AG08395 (cell line): ENCODE measurements at regions not wholly inside any gene's neighbourhood (a gene's known extent, or its start where the extent isn't known, plus 50 kb on each side); places are given as distances from the start of the nearest gene placed in this dataset.
"Not testable (repeated sequence)": the region's sequence is repeated elsewhere in the genome, so short reads cannot be mapped to it uniquely, and the experiment has no call there.

Experiments
- DNase-seq: peaks from one replicate; pipeline ENCODE4 v3.0.0; 2012; ENCODE audit warnings: mixed read lengths, low spot score

DNA sequence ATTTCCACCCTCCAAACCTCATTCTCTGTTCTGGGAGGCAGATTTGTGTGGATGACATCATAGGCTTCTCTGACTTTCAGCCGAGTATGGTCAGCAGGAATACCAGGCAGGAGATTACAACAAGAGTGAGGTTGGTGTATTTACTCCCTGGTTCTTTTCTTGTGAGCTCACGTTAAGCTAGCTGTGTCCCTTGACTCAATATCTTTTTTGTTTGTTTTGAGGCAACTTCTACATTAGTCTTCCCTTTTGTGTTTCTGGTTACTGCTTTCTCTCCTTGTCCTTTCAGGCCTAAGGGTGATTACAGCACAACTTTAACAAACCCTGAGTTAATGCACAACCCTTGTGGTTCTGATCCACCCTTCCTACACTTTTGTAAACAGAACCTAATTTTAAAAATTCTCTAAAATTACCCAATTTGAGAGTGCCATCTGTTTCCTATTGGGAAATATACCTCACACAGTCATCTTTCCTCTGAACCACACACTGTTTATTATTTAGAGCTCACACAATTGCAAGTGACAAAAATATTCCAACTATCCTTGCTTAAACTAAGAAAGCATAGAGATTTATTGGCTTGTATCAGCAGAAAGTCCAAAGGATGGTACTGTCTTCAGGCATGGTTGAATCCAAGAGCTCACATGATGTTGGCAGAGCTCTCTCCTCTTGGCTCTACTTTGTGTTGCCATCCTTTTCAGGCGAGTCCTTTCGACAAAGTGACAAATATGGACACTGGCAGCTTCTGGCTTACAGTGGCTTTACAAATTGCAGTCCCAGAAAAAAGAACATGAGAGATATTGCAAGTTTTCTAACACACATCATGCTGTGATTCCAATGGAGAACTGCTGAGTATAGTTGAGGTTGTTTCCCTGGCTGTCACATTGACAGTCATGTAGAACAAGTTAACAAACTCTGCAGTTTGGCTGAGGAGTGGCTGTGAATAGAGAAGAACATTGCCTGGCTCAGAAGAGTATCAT is 150.5 kb upstream of the DDIT4L start:
- peak; percentile 59 for DNase-seq

DNA sequence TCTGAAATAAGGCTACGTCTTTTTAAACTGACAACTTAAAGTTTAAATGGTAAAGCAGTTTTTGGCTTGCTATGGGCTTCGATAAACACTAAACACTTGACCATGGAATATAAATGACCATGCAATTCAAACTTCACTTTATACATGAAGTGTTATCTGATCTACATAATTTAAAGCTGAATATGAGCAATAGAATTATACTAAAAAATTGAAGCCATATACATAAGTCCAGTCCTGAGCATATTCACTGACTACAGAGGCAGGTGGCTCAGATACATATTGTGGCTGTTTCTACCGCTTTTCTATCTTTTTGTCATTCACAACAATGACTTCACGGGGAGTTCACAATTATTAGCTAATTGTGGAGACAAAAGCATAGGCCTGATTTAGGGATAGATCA is 149.6 kb upstream of the DDIT4L start:
- no peak for DNase-seq

DNA sequence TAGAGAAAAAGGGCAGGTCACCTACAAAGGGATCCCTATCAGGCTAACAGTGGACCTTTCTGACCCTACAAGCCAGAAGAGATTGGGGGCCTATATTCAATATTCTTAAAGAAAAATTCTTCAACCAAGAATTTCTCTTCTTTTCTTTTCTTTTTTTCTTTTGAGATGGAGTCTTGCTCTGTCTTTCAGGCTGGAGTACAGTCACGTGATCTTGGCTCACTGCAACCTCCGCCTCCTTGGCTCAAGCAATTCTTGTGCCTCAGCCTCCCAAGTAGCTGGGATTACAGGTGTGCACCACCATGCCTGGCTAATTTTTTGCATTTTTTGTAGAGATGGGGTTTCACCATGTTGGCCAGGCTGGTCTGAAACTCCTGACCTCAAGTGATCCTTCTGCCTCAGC is 143.2 kb upstream of the DDIT4L start:
- not testable (repeated sequence) for DNase-seq

DNA sequence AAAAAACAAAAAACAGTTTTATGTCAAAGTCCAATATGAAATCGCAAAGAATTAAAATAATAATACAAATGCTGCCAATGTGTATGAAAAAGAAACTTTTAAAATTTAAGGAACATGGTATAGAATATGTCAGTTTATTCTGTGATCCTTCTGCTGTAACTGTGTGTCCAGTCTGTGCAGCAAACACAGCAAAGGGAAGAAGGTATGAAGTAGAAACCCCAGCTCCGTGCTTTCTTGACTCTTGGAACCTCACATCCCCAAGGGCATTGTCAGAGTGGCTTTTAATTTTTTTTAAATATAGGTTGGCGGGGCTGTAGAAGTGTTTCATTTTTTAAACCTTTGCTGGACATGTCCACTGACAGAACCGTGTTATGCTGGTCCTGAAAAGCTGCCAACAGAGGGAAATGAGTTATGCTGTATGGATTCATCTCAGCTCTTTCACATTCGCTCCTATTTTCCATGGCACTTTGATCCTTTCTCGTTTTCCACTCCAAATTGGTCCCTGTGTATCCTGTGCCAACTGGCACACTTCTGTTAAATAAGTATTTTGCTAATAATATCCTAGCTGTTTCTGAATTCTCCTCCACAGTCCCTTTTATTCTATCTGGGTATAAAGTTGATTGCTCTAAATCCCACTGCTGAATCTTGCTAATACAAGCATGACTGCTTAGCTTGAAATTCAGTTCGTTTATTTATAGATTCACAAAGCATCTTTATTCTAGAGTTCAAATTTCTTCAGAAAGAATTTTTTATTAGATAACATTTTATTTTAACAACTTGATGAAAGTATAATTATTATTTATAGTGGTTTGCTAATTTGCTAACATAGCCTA is 127.0 kb upstream of the DDIT4L start:
- peak; percentile 13 for DNase-seq

DNA sequence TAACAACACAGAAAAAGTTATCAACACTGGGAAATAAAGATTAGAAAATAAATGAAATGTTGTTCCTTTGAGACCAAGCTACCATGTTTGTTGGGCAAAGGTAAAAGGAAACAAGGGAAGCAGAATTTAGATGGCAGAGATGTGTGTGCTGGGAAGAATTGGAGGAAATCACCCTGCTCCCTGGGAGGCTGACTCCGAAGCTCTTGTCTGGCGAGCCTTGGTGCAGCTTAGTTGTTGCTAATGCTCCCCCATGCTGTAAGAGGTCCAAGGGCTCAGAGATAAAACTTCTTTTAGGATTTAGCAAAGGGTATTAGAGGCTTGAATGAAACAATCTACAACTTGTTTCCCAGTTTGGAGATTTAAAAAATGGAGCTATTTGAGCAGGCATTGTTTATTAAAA is 123.8 kb upstream of the DDIT4L start:
- no peak for DNase-seq

DNA sequence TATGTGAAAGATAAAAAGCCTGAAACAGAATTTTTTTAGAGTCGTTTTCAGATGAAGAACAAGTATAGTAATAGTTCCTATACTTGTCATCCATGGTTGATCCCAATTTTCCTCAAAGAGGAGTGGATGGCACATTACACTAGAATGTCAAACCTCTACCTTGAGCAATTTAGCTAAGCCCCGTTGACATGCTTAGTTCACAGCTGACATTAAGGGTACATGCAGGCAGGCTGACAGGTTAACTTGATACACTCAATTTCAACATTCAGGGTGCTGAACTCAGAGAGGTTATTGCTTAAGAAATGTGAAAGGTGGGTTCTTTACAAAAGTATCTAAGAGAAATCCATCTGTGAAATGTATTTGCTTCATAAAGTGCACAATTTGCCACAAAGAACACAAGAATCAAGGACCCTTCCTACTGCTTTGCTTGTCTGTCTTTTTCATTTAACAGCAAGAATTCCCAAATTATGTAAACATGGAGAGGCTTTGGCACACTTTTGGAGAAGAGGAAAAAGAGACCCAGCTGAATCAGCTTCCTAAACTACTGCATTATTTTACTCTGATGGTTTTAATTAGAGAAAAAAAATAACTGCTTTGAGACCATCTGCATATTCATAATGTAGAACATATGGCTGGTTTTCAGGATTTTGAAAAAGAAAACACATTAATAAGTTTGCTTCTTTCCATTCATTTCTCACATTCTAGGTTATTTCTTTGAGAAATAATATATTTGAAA is 122.5 kb upstream of the DDIT4L start:
- DNase-seq, result peak; percentile 12

DNA sequence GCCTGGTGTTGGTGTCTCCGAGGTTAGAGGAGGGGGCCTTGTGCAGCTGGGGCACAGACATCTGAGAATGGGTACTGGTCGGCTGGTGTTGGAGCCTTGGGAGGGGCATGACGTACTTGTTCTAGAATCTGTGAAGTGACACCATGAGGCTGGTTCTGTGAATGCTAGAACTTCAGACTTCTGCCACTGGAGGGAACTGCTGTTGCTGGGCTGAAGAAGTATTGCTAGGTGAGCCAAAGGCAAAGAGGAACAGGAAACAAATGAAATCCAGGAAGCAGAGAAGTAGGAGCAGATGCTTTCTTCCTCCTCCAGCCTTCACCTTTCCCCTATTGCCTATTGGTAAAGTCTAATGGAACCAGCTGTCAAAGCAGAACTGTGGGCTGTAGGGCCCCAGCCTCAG is 120.9 kb upstream of the DDIT4L start:
- no peak for DNase-seq

DNA sequence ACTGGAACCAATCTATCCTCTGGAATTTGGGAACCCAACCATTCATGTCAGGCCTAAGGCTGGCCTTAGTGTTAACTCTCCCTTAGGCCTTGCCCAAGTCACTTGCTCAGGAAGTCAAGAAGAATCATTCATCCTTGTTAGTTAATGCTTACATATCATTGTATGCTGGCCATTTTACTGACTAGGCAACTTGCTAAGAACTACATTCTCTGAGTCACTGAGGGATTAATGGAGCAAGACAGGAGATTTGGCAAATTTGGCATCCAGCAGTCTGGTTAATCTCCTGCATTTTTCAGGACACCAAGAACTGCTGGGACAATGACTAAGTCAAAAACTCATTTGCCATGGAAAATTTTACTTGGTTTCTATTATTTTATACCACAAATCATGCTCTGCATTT is 115.8 kb upstream of the DDIT4L start:
- DNase-seq, result peak; percentile 55

DNA sequence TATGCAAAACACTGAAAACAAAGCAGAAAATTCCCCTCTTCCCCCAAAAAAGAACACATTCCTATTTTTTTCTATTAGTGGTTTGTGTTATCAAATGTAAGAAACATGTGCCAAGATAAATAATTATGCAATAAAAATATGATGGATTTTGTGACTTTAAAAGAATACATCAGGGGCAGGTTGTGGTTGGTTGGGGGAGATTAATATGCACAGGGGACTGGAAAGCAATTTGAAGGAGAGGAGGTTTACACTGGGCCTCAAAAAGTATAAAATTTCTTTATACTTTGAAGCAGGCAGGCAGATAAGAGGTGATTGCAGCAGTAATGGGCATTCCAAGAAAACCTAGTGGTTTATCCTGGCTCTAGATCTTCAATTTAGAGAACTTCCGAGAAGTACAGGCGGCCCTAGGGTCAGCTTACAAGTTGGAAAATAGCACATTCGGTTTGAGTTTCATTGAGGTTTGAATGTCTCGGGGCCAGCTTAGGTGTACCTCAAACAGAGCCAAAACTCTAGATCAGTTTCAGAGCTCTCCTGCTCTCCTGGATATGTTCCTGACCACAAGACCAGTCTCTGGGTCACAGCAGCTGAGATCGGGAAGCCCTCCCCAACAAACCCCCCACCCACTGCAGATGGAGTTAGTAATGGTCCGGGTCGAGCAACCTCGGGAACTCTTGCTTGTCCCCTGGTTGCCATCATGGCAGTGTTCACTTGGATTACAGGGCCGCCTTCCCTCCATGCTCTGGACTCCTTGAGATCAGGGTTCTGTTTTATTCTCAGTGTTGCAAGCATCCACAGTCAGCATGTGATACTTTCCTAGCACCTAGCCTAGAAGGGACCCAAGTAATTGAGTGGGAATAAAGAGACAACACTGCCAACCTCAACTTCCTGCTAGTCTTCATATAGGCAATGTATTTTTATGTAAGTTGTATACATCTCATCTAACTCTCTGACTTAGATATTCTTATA is 112.1 kb upstream of the DDIT4L start:
- DNase-seq, result no peak

DNA sequence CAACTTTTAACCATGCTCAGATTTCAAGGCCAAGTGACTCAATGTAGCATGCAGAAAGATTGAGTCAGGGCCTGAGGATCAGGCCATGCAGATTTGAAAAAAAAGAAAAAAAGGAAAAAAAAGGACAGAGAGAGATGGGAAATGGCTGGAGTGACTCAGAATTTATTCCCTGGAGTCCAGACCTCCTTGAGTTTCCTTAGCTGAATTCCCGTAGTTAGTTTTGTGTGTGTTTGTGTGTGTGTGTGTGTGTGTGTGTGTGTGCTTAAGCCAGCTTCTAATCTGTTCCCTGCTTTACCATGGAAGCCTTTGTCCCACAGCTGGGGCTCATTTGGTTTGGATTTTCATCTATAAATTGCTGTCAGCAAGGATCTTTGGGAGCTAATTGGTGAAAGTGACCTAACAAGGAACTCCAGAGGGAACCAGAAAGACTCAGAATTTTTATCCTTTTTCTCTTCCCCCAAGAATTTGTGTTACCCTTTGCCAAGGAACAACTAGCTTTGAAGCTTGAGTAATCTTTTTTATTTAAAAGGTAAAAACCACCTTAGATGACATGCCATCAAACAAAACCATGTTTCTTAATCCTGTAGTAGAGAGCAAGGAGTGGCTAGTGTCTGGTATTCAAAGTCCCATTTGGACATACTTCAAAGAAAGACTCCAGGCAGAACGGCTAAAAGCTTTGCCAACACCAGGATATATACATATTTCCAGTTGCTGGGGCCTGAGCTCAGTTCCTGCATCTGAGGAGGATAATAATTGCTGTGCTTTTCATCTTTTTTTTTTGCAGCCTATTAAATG is 109.0 kb upstream of the DDIT4L start:
- peak; percentile 85 for DNase-seq

DNA sequence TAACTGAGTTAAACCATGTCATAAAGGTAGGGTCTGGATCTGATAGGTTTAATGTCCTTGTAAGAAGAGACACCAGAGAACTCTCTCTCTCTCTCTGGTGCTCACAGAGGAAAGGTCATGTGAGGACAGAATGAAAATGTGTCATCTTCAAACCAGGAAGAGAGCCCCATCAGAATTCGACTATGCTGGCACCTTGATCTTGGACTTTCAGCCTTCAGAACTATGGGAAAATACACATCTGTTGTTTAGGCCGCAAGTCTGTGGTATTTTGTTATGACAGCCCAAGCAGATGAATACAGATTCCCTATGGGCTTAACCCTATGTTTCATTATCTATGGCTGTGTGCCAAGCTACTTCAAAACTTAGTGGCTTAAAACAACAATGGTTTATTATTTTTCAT is 105.5 kb upstream of the DDIT4L start:
- no peak for DNase-seq

DNA sequence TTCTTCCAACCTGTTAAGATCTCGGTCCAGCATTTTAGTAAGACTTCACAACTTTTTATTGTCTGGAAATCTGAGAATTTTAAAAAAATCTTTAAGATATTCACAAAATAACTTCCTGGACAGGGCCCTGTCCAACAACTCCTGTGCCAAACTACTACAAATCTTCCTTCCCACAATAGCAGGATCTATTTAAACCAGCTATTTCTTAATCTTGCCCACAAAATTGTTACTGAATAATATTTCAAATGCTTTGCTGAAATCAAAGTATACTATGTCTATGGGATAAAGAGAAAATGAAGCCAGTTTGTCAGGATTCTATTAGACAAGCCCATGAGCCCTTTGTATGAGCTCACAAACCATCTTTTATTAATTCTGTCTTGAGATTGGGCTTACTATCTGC is 104.1 kb upstream of the DDIT4L start:
- DNase-seq, result peak; percentile 40

DNA sequence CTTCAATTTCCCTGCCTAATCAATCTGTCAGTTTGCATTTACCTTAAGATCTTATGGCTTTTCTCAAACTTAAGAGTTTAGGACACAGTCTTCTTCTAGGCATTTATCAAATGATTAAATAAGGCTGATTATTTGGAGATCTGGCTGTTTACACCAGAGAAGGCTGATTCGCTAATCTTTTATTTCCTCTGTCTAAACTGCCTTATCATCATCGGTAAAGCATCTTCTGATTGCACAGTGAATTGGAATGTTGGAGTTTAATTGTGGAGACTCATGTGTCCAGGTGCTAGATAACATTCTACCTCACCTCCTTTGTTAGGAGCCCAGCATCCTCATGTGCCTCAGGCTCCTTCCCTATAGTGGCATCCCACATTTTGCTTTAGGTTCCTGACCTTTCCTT is 100.3 kb upstream of the DDIT4L start:
- DNase-seq, result no peak

DNA sequence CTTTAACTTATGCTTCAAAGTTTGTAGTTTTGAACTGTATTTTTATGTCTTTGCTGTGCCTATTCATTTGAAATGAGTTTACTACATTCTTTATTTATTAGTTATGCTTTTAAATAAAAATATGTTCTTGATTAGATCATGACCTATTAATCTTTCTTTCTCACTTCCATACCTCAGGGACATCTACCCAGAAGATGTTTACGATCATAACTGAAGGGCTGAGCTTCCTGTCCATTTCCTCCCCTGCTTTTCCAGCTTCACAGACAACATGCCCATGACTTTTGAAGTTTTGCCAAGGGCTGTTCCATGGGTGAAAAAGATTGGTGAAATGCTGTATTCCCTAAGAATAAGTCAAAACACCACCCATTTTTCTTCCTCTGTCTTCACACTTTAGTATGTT is 99.7 kb upstream of the DDIT4L start:
- DNase-seq, result peak; percentile 9

DNA sequence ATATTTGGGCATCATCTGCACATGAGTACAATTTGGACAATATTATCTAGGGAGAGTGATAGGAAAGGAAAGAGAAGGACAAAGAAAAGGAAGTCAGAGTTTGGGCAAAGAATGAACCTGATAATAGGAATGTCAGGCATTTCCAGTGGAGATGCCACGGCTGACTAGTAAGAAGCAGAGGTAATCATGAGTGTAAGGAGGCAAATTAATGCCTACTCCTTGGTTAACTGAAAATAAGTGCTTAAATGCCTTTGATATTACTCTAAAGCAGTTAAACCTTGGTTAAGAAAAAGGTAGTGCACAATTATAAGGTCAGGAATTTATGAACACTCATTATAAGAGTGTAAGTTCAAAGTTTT is 99.2 kb upstream of the DDIT4L start:
- DNase-seq, result no peak

DNA sequence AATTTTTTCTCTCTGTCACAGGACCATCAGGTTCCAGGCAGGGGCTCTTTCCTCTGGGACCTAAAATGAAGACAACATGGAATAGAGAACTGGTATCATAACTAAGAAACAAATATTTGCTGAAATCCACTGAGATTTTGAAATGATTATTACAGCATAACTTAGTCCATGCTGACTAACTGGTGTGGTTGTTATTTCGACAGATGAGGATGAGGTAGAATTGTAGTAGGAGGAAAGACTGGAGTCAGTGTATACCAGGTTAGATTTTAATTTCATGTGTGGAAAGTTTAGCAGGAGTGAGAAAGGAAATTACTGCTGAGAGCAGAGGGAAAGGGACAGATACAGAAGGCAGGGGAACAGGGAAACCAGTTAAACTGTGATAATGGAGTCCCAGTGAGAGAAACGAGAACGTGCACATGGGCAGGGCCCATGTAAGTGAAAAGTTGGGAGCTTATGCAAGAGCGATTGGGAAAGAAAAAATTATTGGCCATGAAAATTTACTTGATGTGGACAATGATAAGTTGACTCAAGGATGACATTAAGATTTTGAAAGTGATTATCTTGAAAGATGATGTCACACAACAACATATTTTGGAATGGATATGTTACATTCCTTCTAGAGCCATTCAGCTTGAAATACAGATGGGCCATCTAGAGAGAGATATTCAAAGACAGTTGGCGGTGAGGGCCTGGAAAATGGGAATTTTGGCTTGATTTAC is 98.7 kb upstream of the DDIT4L start:
- DNase-seq, result peak; percentile 33

DNA sequence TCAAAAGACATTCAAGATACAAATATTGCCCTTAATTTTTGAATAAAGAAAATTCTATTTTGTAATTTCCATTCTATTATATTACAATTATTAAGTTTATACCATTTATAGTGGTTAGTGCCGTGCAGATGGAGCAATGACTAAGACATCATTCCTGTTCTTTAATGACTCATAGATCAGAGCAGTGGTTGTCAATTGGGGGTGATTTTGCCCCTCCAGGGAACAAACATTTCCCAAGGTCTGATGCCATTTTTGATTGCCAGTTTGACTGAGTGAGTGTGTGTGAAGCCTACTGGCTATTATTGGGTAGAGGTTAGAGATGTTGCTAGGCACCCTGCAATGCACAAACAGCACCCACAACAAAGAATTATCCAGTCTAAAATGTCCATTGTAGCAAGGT is 97.9 kb upstream of the DDIT4L start:
- DNase-seq, result no peak

DNA sequence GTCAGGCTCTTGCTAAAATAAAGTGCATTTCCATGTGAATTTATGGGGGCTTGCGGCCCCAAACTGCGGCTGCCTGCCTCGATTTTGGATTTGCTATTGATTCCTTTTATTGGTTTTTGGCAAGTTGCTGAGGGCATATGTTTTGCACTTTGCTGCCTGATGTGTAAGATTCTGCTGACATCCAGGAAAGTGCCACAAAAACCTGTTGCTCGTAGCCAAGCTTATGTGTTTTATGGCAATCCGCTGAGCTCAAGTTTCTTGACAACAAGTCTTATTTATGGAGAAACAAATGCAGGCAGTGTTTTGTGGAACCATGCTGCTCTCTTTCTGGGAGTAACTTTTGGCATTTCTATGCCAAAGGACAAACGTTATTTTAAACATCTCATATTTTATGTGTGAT is 97.3 kb upstream of the DDIT4L start:
- DNase-seq, result no peak

DNA sequence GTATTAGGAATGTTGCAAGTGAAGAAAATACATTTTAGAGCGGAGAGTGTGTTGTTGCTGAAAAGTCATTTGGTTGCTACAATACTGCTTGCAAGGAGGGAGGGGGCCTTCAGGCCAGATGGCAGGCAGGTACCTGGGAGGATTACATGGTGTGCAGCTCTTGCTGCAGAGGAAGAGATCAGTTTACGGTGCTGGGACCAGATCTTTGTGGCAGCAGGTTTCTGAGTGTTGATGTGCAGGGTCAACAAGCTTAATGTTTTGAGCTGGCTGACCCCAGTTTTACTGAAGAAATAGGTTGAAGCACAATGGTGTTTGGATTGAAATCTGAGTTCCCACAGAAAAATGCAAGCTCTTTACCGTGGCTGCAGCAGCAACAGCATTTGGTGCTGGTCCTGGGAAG is 96.4 kb upstream of the DDIT4L start:
- DNase-seq, result no peak

DNA sequence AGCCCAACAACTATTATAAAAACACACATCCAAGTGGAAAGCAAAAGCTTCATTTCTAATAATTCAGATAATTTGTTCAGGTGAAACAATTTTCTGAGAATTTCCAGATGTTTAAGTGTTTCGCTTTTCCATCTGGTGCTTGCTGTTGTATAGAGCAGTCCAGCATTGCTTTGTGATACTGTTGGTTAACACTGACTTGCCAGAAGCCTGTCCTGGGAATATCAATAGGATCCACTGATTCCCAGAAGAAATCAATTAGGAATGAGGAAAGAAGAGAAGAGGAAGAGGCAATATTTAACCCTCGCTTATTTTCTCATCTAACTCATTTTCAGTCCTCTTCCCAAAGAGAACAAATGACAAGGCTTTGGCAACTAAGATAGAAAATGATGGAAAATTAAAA is 94.9 kb upstream of the DDIT4L start:
- DNase-seq, result no peak
